A673 (cell line): ENCODE measurements at regions not wholly inside any gene's neighbourhood (a gene's known extent, or its start where the extent isn't known, plus 50 kb on each side); places are given as distances from the start of the nearest gene placed in this dataset.

Source experiments
- BruUV-seq: library from RNA; stranded (reverse); fragments of 400-500 nt; replicated peaks from 2 replicates; lab custom pipeline; 2021; lab: Mats Ljungman, UMichigan
- CTCF ChIA-PET: fragments of 300-600 bp; sonication (Branson Sonifier 250); formaldehyde crosslinking; loops from one replicate; lab custom pipeline; 2022; ENCODE audit warnings: antibody characterized with exemption; lab: Charles Lee
- POLR2A ChIA-PET: fragments of 300-600 bp; sonication (Branson Sonifier 250); formaldehyde crosslinking; loops from one replicate; lab custom pipeline; 2022; ENCODE audit warnings: antibody characterized with exemption; ENCODE audit not compliant: low non-redundant PET; lab: Charles Lee
- DNase-seq: peaks from one replicate; pipeline ENCODE4 v3.0.0-alpha.2; 2015; ENCODE audit warnings: low spot score
- H3K27ac ChIP-seq: fragments of 200-600 bp; sonication (generic); 2 replicates; pipeline ENCODE4 v1.5.1; 2016; ENCODE audit warnings: mixed run types, low read depth, mild to moderate bottlenecking, mixed read lengths, antibody characterized with exemption, low read length; ENCODE audit not compliant: poor library complexity, severe bottlenecking
- H3K27me3 ChIP-seq: fragments of 200-600 bp; sonication (generic); replicated peaks from 2 replicates; pipeline ENCODE4 v1.6.1; 2017; ENCODE audit warnings: mixed run types, low read depth, mild to moderate bottlenecking, mixed read lengths, antibody characterized with exemption, low read length; ENCODE audit not compliant: insufficient read depth, poor library complexity
- H3K36me3 ChIP-seq: fragments of 200-600 bp; sonication (generic); 2 replicates; pipeline ENCODE4 v1.6.1; 2016; ENCODE audit warnings: mixed run types, mild to moderate bottlenecking, mixed read lengths, antibody characterized with exemption, low read length; ENCODE audit not compliant: insufficient read depth, poor library complexity, severe bottlenecking
- H3K4me1 ChIP-seq: fragments of 200-600 bp; sonication (generic); 2 replicates; pipeline ENCODE4 v1.6.1; 2017; ENCODE audit warnings: mixed run types, mild to moderate bottlenecking, mixed read lengths, antibody characterized with exemption, low read length; ENCODE audit not compliant: insufficient read depth, poor library complexity, severe bottlenecking
- H3K4me3 ChIP-seq: fragments of 200-600 bp; sonication (generic); 2 replicates; pipeline ENCODE4 v1.5.1; 2016; ENCODE audit warnings: low read depth, mixed run types, mild to moderate bottlenecking, mixed read lengths, low read length; ENCODE audit not compliant: poor library complexity, severe bottlenecking
- H3K9me3 ChIP-seq: fragments of 200-600 bp; sonication (generic); 2 replicates; pipeline ENCODE4 v1.6.1; 2016; ENCODE audit warnings: mixed run types, low read depth, mild to moderate bottlenecking, mixed read lengths, antibody characterized with exemption, low read length; ENCODE audit not compliant: poor library complexity, severe bottlenecking
- EZH2 ChIP-seq: fragments of 200-600 bp; sonication (generic); IDR thresholded peaks from 2 replicates; pipeline ENCODE4 v1.6.1; 2017; ENCODE audit warnings: borderline replicate concordance, low read depth, mild to moderate bottlenecking, mixed read lengths, antibody characterized with exemption, low read length; ENCODE audit not compliant: poor library complexity, severe bottlenecking
- intact Hi-C: fragments of 100-400 bp; cut with micrococcal nuclease; formaldehyde crosslinking; loops from one replicate; pipeline ENCODE4 v1.10.0; 2022; ENCODE audit not compliant: unreplicated experiment
- TF ChIP-seq, protein P1 (sequence below): fragments of 300-800, 200-600 bp; sonication (generic); conservative IDR thresholded peaks from 2 replicates; pipeline ENCODE4 v1.5.1; 2017; ENCODE audit warnings: low read depth, mild to moderate bottlenecking, antibody characterized with exemption, low read length, moderate library complexity, mixed read lengths

DNA sequence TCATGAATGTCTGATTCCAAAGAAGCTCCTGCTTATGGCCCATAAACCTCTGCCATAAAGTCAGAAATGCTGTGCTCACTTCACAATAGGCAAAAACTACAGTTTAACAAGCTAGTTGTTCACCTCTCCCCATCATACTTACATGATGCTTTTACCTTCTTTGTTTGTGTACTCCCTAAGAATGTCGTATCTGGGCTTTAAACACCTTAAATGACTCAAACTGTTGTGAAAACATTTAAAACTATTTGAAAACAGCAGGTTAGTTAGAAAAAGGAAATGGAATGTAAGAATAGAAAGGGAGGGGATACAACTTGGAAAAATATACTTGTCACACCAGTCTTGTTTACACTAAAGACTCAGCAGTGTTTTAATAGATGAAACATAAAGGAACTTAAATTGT lies 128.2 kb upstream of the AGR3 start:
- Histone ChIP-seq H3K4me3 (no peak overlapping the region), H3K36me3 (no peaks in the 10 kb centered on the region), H3K27me3 (no peaks in the 10 kb centered on the region), H3K27ac (no peak overlapping the region), H3K4me1 (no peaks in the 10 kb centered on the region), H3K9me3 (no peaks in the 10 kb centered on the region)
- intact Hi-C loops, result no loop called here
- CTCF ChIA-PET, result no interaction called here
- DNase-seq, result no peak
- POLR2A ChIA-PET, result no interaction called here
- BruUV-seq, result no TSS peak
- TF ChIP-seq, protein P1, sequence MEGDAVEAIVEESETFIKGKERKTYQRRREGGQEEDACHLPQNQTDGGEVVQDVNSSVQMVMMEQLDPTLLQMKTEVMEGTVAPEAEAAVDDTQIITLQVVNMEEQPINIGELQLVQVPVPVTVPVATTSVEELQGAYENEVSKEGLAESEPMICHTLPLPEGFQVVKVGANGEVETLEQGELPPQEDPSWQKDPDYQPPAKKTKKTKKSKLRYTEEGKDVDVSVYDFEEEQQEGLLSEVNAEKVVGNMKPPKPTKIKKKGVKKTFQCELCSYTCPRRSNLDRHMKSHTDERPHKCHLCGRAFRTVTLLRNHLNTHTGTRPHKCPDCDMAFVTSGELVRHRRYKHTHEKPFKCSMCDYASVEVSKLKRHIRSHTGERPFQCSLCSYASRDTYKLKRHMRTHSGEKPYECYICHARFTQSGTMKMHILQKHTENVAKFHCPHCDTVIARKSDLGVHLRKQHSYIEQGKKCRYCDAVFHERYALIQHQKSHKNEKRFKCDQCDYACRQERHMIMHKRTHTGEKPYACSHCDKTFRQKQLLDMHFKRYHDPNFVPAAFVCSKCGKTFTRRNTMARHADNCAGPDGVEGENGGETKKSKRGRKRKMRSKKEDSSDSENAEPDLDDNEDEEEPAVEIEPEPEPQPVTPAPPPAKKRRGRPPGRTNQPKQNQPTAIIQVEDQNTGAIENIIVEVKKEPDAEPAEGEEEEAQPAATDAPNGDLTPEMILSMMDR, result no peak
- TF ChIP-seq EZH2, result no peak

DNA sequence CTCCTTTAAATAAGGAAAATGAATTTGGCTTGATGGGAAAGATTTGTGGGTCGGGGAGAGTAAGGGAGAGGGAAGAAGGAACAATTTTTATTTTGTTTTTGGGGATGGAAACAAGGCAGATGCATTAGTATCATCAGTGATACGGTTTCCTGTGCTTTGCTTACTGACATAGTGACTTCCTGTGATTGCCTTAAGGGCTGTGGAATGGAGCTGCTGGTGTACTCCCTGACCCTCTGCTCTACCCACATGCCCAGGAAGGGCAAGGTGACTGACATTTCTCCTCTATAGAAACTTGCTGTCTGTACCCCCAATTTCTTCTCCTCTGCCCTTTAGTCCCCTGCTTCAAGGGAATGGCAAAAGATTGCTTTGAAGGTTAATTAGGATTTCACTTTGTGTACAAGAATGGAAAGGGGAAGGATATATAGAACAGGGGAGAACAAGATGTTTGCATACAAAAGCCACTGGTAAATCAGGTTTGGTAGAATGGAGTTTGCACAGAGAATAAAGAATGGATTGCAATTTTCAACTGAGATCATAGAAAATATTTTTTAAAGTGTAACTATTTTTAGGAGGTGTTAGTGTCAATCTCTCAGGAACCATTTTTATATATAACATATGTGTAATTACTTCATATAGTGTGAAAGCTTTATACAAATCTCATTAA lies 129.0 kb upstream of the AGR3 start:
- intact Hi-C loops, result no loop called here
- H3K9me3 ChIP-seq, result no peaks in the 10 kb centered on the region
- H3K36me3 ChIP-seq, result no peaks in the 10 kb centered on the region
- CTCF ChIA-PET, result interaction anchor here (0.5 kb wide), 1 partner anchor 33 kb away, joined by 4 read pairs; no protein-coding TSS in a partner anchor
- H3K27me3 ChIP-seq, result no peaks in the 10 kb centered on the region
- POLR2A ChIA-PET, result interaction anchor here (0.7 kb wide), 1 partner anchor 68 kb away, joined by 4 read pairs; no protein-coding TSS in a partner anchor
- no peak overlapping the region for H3K27ac ChIP-seq
- no peak for DNase-seq
- BruUV-seq, result no TSS peak
- no peak overlapping the region for H3K4me3 ChIP-seq
- TF ChIP-seq, protein P1, result no peak
- TF ChIP-seq EZH2, result no peak
- H3K4me1 ChIP-seq, result peaks cover 6% of the 10 kb centered on the region

DNA sequence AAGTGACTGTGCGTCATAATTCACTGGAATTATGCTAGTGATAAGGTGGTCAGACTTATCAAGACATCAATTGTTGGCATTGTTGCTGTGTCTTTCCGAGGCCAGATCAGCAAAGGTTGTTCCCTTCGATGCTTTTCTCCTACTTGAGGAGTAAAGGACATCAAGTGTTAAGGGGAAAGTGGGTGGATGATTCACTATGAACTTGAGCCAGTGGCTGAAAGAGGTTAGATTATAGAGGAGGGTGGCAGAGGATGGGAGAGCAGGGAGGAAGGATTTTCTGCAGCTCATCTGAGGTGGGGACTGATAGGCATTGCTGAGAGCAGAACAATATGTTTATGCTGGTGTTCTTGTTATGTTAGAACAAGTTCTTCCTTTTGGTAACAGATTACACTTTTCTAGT lies 131.4 kb upstream of the AGR3 start:
- intact Hi-C loops, result no loop called here
- POLR2A ChIA-PET, result no interaction called here
- no TSS peak for BruUV-seq
- no peak for DNase-seq
- CTCF ChIA-PET, result interaction anchor here (0.7 kb wide), 1 partner anchor 607 kb away, joined by 3 read pairs; no protein-coding TSS in a partner anchor
- Histone ChIP-seq H3K4me3 (no peak overlapping the region), H3K9me3 (no peaks in the 10 kb centered on the region), H3K27ac (no peak overlapping the region), H3K36me3 (no peaks in the 10 kb centered on the region), H3K27me3 (no peaks in the 10 kb centered on the region), H3K4me1 (peaks cover 7% of the 10 kb centered on the region)
- TF ChIP-seq, protein P1, result no peak
- no peak for TF ChIP-seq EZH2
